ENCODE measurements at regions not wholly inside any gene's neighbourhood (a gene's known extent, or its start where the extent isn't known, plus 50 kb on each side); places are given as distances from the start of the nearest gene placed in this dataset.

- no peak for DNase-seq
These were observed 172.8 kb downstream of the LINC00237 start for GRCh38 chr20:20933142-20933958.

GRCh38 chr20:20932156-20932555 lies 174.0 kb downstream of the LINC00237 start:
- no peak for DNase-seq

- DNase-seq: no peak
These were observed 174.5 kb downstream of the LINC00237 start for GRCh38 chr20:20931632-20932031.

GRCh38 chr20:20931024-20931423 lies 175.1 kb downstream of the LINC00237 start:
- no peak for DNase-seq

DNA sequence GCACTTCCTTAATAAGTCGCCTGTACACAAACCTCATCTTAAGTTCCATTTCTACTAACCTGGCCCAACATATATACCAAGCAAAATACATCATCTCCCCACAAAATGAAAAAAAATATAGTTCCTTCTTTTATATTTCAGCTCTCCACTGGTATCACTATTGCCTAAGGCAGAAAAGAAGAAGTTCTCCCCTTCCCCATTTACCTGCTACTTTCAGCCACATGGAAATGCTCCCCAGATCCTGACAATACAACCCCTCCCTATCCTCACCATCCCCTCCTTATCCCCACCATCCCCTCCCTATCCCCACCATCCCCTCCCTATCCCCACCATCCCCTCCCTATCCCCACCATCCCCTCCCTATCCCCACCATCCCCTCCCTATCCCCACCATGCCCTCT lies 175.7 kb downstream of the LINC00237 start:
- no peak for DNase-seq

- DNase-seq: no peak
These were observed 176.8 kb downstream of the LINC00237 start for GRCh38 chr20:20929341-20929740.

DNA sequence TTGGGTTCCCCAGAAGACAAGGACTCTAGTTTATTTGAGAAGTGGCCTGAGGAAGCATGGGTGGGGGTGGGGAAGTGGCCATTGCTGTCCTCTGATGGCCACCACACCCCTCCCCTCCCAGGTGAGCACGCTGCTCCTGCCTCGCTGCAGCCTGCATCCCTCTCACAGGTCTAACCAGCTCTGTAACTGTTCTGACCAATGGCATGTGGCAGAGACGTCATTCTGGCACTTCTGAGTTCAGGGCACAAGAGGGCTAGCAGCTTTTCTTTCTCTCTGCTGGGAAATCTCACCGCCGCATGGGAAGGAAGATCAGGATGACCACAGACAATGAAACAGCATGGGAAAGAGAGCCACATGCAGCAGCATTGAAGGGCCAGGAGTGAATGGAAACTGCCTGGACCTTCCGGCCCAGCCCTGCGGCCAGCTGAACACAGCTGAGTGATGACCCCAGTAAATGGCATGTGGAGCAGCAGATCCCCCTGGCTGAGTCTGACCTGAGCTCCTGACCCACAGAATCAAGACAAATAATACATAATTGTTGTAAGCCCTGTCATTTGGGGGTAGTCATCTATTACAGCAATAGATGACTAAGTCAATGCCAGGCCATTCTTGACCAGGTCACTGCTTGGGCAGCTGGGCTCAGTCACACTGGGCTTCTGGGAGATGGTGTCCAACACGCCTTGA lies 179.8 kb downstream of the LINC00237 start:
- DNase-seq: no peak

DNA sequence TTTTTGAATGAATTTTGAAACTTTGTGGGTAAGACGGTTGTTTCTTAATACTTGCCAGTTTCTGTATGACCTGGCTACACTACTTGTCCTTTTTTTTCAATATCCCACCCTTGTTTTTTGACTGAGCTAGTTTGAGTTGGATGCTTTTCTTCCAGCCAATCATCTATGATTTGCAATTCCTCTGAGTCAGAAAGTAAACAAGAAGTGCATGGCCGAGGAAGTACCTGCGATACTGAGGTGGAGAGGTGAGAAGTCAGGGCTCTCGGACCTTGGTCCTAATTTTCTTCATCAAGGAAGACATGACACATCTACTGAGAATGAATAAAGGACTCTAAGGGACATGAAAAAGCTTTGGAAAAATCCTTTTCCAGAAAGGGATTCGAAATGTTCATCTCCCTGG lies 185.7 kb downstream of the LINC00237 start:
- no peak for DNase-seq

DNA sequence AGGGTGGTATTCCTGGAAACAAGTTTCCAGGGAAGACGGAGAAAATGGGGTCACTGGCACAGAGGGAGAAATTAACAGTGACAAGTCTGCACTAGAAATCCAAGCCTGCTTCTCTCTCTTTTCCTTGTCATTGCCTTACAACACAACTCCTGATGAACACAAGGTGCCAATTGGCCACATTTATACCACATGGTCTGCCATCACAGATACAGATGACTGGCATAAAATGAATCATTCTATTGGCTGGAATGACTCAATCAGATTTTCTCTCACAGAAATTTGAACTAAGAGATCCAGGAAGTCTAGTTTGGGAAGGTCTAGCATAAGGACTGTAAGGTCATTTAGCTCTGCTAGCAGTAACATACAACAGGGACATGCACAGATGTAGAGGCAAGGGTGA lies 190.3 kb downstream of the LINC00237 start:
- DNase-seq: no peak

GRCh38 chr20:20904501-20904831 lies 192.0 kb upstream of the RALGAPA2 start:
- no peak for DNase-seq

DNA sequence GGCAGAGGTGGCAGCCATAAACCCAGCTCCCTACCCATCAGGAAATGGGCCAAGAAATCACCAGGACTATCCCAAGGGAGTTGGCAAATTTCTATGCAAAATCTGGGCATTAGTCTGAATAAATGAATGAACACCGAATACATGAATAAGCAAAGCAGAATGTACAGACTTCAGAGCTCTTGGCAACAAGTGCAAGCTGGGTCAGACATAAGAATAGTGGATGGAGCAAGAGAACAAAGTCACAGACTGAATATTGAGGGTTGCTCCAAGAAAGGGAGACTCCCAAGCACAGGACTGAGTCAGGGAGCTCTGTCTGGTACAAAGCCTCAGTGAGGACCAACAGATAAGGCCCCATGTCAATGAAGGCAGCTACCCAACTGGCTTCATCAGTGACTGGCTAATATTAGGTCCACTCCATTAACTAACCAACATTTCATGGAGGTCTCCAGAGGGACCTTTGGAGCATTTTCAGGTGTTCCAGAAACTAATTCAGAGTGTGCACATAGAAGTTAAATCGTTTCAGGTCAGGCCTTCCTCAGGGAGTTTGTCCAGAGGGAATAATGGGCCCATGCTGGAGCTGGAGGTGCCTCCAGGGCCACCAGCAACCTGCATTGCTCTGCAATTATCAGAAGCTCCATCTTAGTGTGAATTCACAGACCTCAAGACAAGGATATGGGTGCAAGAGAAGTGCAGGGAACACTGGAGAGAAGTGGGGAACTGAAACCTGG lies 191.5 kb upstream of the RALGAPA2 start:
- DNase-seq: no peak

DNA sequence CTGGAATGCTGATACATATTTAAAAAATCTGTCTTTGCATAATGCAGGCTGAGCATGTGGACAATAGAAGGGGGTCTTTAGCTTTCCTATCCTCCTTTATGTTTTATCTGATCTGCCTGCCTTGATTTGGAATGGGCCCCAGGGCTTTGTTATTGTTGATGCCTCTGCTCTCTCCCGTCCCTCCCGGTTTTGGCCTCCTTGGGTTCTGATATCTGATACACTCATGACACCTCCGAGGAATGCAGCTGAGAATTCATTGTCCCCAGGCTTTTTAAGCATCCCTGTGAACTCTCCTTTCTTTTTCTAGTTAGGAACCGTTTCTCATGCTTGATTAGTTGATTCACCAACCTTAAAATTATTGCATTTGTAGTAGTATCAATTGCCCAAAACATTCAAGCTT lies 185.5 kb upstream of the RALGAPA2 start:
- no peak for DNase-seq

- no peak for DNase-seq
These were observed 184.7 kb upstream of the RALGAPA2 start for GRCh38 chr20:20897145-20897544.

DNA sequence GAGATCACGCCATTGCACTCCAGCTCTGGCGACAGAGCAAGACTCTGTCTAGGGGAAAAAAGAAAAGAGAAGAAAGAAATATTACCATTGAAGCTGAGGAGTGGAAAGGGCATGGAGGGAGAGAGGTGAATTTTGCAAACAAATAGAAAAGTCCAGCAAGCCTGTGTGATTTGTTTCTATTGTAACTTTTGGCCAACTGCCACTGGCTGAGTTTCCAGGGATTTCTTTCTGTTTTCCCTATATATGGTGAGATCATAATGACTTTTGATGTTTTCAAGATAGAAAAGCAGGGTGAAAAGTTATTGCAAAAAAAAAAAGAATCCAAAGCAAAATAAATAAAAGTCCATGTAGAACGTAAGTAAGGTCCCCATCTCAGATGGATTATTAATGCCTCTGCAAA lies 184.2 kb upstream of the RALGAPA2 start:
- DNase-seq: no peak

DNA sequence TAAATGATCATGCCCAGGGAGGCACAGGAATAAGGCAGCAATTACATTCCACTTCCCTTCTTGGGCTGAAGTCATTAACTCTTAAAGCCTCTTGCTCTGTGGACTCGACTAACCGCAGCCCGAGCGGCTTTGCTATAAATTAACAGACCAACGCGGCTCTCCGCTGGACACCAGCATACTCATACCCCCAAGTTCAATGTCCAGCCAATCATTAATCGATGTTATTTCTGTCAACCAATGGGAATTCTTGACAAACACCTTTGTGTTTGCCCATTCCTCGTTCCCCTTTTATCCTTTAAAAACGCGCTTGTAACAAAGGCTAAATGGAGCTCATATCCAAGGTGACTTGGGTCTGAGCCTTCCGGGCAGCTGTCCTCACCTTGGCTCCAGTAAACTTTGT lies 183.1 kb upstream of the RALGAPA2 start:
- no peak for DNase-seq

DNA sequence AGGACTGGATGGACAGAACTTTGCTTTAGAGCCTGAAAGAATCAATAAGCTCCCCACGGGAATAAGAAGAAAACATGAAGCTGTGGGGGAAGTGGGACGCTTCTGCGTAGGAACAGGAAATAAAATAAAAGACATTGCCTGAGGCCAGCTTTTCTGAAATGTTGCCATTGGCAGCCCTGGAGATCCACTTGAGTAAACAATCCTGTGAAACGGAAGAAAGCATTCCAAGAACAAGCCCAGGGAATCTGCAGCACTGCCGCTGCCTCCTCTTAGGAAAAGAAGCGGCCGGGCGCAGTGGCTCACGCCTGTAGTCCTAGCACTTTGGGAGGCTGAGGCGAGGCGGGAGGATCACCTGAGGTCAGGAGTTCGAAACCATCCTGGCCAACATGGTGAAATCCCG lies 182.3 kb upstream of the RALGAPA2 start:
- DNase-seq: no peak

- no peak for DNase-seq
These were observed 181.8 kb upstream of the RALGAPA2 start for GRCh38 chr20:20894280-20894679.

- DNase-seq: no peak
These were observed 179.9 kb upstream of the RALGAPA2 start for GRCh38 chr20:20892328-20892727.

GRCh38 chr20:20890751-20891150 lies 178.3 kb upstream of the RALGAPA2 start:
- DNase-seq: no peak

GRCh38 chr20:20888936-20889335 lies 176.5 kb upstream of the RALGAPA2 start:
- no peak for DNase-seq

- no peak for DNase-seq
These were observed 175.8 kb upstream of the RALGAPA2 start for GRCh38 chr20:20888266-20888656.

DNA sequence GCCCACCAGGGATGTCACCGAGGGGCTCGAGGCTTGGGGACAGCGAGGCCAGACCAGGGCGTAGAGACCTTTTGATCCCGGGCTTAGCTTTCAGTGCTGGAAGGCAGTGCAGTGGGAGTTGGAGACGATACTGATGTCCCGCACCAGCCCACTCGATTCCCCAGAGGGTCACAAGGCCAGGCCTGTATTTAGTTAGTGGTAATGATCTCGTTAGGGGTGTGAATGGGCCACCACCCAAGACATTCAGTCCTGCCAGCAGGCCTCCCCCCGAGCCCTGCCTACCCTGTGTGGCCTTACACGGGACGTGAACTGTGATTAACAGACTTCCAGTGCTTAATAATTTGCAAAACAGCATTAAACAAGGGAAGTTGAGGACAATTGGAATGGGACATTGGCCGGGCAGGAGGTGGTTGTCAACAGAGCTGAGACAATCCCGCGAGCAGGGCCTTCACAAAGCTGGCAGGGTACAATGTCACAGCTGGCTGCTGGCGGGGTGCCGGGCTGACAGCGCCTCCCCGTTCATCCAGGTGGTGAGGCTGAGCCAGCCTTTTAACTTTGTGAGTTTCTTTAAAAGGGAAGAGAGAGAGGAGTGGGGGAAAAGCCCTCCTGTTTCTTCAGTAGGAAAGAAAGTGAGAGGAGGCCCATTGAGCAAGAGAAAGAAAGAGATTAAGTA lies 175.3 kb upstream of the RALGAPA2 start:
- no peak for DNase-seq

DNA sequence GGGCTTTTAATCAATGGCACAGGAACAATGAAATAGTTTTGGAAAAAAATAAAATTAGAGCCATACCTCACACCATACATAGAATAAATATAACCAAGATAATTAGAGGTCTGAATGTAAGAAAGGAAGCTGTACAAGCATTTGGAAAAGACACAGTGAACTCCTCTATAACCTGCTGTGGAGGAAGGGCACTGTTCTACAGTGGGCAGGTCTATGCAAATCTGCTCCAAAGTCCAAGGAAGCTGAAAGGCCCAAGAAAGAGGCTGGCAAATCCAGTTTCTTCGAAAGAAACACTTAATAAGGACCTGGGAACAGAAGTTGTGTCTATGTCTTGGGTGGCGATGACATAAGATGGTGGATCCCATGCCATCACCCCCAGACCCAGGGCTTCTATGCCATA lies 169.4 kb upstream of the RALGAPA2 start:
- no peak for DNase-seq

DNA sequence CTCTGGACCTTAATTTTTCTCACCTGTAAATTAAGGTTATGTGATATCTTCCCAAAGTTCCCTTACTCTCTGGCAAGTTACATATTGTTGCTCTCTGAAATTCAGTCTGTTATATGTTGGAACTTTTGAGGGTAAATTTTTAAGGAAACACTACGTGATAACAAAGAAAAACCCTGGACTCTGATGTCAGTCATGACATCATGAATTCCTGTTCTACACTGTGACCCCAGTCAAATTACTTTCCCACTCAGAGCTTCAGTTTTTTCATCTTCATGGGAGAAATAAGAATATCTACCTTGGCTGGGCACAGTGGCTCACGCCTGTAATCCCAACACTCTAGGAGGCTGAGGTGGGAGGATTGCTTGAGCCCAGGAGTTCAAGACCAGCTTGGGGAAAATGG lies 164.6 kb upstream of the RALGAPA2 start:
- no peak for DNase-seq
